Sigmoid colon (tissue), 6 donors: ENCODE measurements at regions not wholly inside any gene's neighbourhood (a gene's known extent, or its start where the extent isn't known, plus 50 kb on each side); places are given as distances from the start of the nearest gene placed in this dataset.

Experiments used
- DNase-seq: peaks from one replicate; pipeline ENCODE4 v3.0.0-alpha.2; 2019
- H3K27ac ChIP-seq, 4 donors: fragments of 200-600 bp; sonication (generic); one replicate each; pipeline ENCODE4 v1.5.1; 2016 to 2019; ENCODE audit warnings: mild to moderate bottlenecking in 1 of 4
- H3K27me3 ChIP-seq, 3 donors: fragments of 200-600 bp; sonication (generic); one replicate each; pipeline ENCODE4 v1.5.1; 2019; ENCODE audit warnings: mild to moderate bottlenecking in 1 of 3
- H3K36me3 ChIP-seq, 4 donors: fragments of 200-600 bp; sonication (generic); one replicate each; pipeline ENCODE4 v1.5.1; 2016 to 2019
- H3K4me1 ChIP-seq, 4 donors: fragments of 200-600 bp; sonication (generic); one replicate each; pipeline ENCODE4 v1.5.1; 2017 to 2019
- H3K4me3 ChIP-seq, 4 donors: fragments of 200-600 bp; sonication (generic); one replicate each; pipeline ENCODE4 v1.5.1; 2017 to 2019; ENCODE audit warnings: mild to moderate bottlenecking in 2 of 4, moderate library complexity in 1 of 4
- H3K9me3 ChIP-seq, 4 donors: fragments of 200-600 bp in 3 of 4; sonication (generic) in 3 of 4; one replicate each; pipeline versions ENCODE4 v1.5.1 to v1.6.1; 2013 to 2019
- CTCF ChIP-seq, 4 experiments: fragments of 450-650 bp in 3 of 4; fragments of 200-600 bp in 1 of 4; IDR thresholded peaks; one replicate each; pipeline ENCODE4 v1.5.1; 2016 to 2019; ENCODE audit warnings: antibody characterized with exemption in 4 of 4, mild to moderate bottlenecking in 3 of 4, moderate library complexity in 2 of 4
- EP300 ChIP-seq, 4 donors: sonication (generic); formaldehyde crosslinking; IDR thresholded peaks; one replicate each; pipeline ENCODE4 v1.6.1; 2017; ENCODE audit warnings: antibody characterized with exemption in 4 of 4
- POLR2A ChIP-seq, 2 donors: fragments of 450-650 bp; IDR thresholded peaks; one replicate each; pipeline ENCODE4 v1.6.1; 2016; ENCODE audit warnings: antibody characterized with exemption in 2 of 2, mild to moderate bottlenecking in 2 of 2, moderate library complexity in 2 of 2
- POLR2AphosphoS5 ChIP-seq, 4 donors: sonication (generic); formaldehyde crosslinking; IDR thresholded peaks; one replicate each; pipeline ENCODE4 v1.6.1; 2017; ENCODE audit warnings: antibody characterized with exemption in 4 of 4
- WGBS, 2 donors: extraction: QIAGEN DNeasy Blood & Tissue Kit; methylation state at CpG; one replicate each; pipeline ENCODE4 v1.1.7; 2013; 5-methylcytosine and 5-hydroxymethylcytosine counted together
- intact Hi-C: fragments of 100-400 bp; cut with DNase I; formaldehyde crosslinking; loops from one replicate; pipeline ENCODE4 v1.15.1; 2023
- donor health status: healthy with polysubstance abuse.
- donor health status: healthy.

GRCh38 chr16:87033021-87033471 is 284.1 kb downstream of the C16orf95 start:
- WGBS, 2 donors = 82 to 83% methylated on average over 15 of the region's 15 CpGs
- H3K36me3 ChIP-seq = no peaks in the 10 kb centered on the region
- H3K4me3 ChIP-seq = no peak overlapping the region
- H3K27ac ChIP-seq = no peak overlapping the region
- no peaks in the 10 kb centered on the region for H3K4me1 ChIP-seq
- DNase-seq = no peak
- no peaks in the 10 kb centered on the region for H3K9me3 ChIP-seq
- intact Hi-C loops = no loop called here
- peaks cover 0 to 15% (median 0%) of the 10 kb centered on the region in 3 donors for H3K27me3 ChIP-seq
- TF ChIP-seq POLR2A (IDR thresholded peaks at IDR 0.05) (no peak), POLR2AphosphoS5 (IDR thresholded peaks at IDR 0.05) (no peak), EP300 (IDR thresholded peaks at IDR 0.05) (no peak), CTCF (IDR thresholded peaks at IDR 0.05) (no peak)

DNA sequence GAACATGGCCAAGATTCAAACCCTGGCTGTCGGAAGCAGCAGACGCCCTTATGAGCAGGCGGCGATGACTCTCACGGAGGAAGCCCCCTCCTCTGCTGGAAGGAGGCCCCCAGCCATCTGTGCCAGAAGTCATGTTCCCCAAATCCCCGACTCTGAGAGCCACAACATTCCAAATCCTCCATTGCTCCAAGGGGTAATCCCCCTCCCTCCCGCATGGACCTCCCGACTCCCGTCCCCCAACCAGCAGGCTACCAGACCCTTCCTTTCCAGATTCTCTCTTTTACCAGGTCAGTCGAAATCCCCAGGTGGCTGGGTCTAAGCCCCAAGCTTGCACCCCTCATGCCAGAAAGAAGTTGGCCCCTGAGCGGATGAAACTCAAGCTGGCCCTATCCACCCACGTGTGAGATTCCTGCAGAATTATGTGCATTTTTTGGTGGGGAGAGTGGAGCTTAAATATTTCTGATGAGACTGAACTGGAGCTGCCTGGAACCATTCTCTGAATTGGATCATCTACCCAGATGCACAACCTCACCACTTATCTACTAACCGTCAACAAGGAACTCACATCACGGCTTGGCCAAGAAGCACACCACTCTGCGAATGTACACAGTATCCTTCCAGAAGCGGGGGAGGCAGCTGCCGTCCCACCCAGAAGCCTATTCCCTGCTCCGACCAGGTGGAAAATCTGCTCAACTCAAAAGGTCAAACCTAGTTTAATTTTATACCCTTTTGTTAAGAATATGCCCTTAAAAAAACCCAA is 283.5 kb downstream of the C16orf95 start:
- Histone ChIP-seq H3K27ac (no peak overlapping the region), H3K4me3 (no peak overlapping the region), H3K36me3 (no peaks in the 10 kb centered on the region), H3K4me1 (no peaks in the 10 kb centered on the region), H3K27me3 (peaks cover 0 to 15% (median 0%) of the 10 kb centered on the region in 3 donors), H3K9me3 (no peaks in the 10 kb centered on the region)
- no peak for DNase-seq
- intact Hi-C loops = no loop called here
- no peak for TF ChIP-seq POLR2AphosphoS5 (IDR thresholded peaks at IDR 0.05)
- TF ChIP-seq EP300 (IDR thresholded peaks at IDR 0.05) = no peak
- no peak for TF ChIP-seq CTCF (IDR thresholded peaks at IDR 0.05)
- no peak for TF ChIP-seq POLR2A (IDR thresholded peaks at IDR 0.05)
- 76 to 78% methylated on average over 18 of the region's 18 CpGs for WGBS, 2 donors

DNA sequence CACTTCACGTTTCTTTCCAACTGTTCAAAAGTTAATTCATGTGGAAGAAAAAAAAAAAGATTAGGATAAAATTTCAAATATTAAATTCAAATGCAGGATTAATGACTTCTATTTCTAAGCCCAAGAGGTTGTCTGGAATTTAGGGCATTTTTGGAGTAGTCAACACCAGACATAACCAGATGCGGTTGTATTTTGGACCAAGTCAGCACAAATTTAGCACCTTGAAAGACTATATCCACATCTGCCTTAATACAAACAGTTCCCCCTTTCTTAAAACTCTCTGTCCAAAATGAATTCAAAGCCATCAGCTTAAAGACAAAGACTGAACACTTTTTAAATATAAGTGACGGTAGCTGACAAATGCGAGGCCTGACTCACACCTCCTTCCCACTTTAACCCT is 282.9 kb downstream of the C16orf95 start:
- no peaks in the 10 kb centered on the region for H3K4me1 ChIP-seq
- DNase-seq = no peak
- peaks cover 0 to 15% (median 0%) of the 10 kb centered on the region in 3 donors for H3K27me3 ChIP-seq
- H3K4me3 ChIP-seq = no peak overlapping the region
- no peaks in the 10 kb centered on the region for H3K9me3 ChIP-seq
- TF ChIP-seq CTCF (IDR thresholded peaks at IDR 0.05) = no peak
- TF ChIP-seq EP300 (IDR thresholded peaks at IDR 0.05) = no peak
- TF ChIP-seq POLR2AphosphoS5 (IDR thresholded peaks at IDR 0.05) = no peak
- TF ChIP-seq POLR2A (IDR thresholded peaks at IDR 0.05) = no peak
- no peak overlapping the region for H3K27ac ChIP-seq
- WGBS, 2 donors = 52 to 73% methylated on average over 4 of the region's 4 CpGs
- no peaks in the 10 kb centered on the region for H3K36me3 ChIP-seq
- intact Hi-C loops = no loop called here

DNA sequence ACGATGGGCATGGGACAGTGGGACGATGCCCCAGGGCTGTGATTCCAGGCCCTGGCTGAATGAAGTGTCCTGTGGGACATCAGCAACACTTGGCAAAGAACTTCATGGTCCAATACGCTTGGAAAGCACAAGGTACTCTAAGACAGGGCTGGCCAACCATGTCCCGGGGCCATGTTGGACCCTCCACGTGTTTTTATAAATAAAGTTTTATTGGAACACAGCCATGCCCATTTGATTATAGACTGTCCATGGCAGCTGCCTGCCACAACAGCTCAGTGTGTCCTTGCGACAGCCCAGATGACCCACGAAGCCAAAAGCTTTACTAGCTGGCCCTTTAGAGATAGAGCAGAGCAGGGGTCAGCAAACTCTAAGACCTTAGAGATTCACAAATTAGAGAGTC is 282.1 kb downstream of the C16orf95 start:
- H3K36me3 ChIP-seq = no peaks in the 10 kb centered on the region
- 85 to 89% methylated on average over 7 of the region's 7 CpGs for WGBS, 2 donors
- TF ChIP-seq POLR2AphosphoS5 (IDR thresholded peaks at IDR 0.05) (no peak), POLR2A (IDR thresholded peaks at IDR 0.05) (no peak), CTCF (IDR thresholded peaks at IDR 0.05) (no peak)
- H3K27ac ChIP-seq = no peak overlapping the region
- no peaks in the 10 kb centered on the region for H3K9me3 ChIP-seq
- intact Hi-C loops = no loop called here
- no peak overlapping the region for H3K4me3 ChIP-seq
- H3K27me3 ChIP-seq = peaks cover 0 to 16% (median 0%) of the 10 kb centered on the region in 3 donors
- H3K4me1 ChIP-seq = no peaks in the 10 kb centered on the region
- no peak for DNase-seq
